NK-92 (cell line): ENCODE measurements at regions not wholly inside any gene's neighbourhood (a gene's known extent, or its start where the extent isn't known, plus 50 kb on each side); places are given as distances from the start of the nearest gene placed in this dataset.

Source experiments
- DNase-seq: peaks from one replicate; lab custom pipeline; 2025; ENCODE audit not compliant: unreplicated experiment; lab: John Stamatoyannopoulos, UW

GRCh38 chr2:2564300-2565078 is 233.4 kb upstream of the MYT1L start:
- no peak for DNase-seq

- no peak for DNase-seq
These were observed 232.3 kb upstream of the MYT1L start for GRCh38 chr2:2563309-2563860.

GRCh38 chr2:2562867-2563266 is 231.8 kb upstream of the MYT1L start:
- no peak for DNase-seq

GRCh38 chr2:2561346-2562095 is 230.4 kb upstream of the MYT1L start:
- DNase-seq = no peak

GRCh38 chr2:2560374-2561015 is 229.4 kb upstream of the MYT1L start:
- DNase-seq = no peak

GRCh38 chr2:2558476-2558875 is 227.4 kb upstream of the MYT1L start:
- no peak for DNase-seq

- DNase-seq = no peak
These were observed 226.4 kb upstream of the MYT1L start for GRCh38 chr2:2557475-2557874.

- no peak for DNase-seq
These were observed 219.8 kb upstream of the MYT1L start for GRCh38 chr2:2550856-2551255.

- no peak for DNase-seq
These were observed 216.8 kb upstream of the MYT1L start for GRCh38 chr2:2547911-2548310.

GRCh38 chr2:2547451-2547850 is 216.4 kb upstream of the MYT1L start:
- DNase-seq = no peak

- DNase-seq = no peak
These were observed 215.0 kb upstream of the MYT1L start for GRCh38 chr2:2546046-2546445.

GRCh38 chr2:2542966-2543611 is 212.0 kb upstream of the MYT1L start:
- DNase-seq = no peak

- no peak for DNase-seq
These were observed 211.2 kb upstream of the MYT1L start for GRCh38 chr2:2542316-2542715.

GRCh38 chr2:2540406-2540805 is 209.3 kb upstream of the MYT1L start:
- DNase-seq = no peak

GRCh38 chr2:2536416-2537056 is 205.5 kb upstream of the MYT1L start:
- DNase-seq = no peak

- DNase-seq = no peak
These were observed 199.3 kb upstream of the MYT1L start for GRCh38 chr2:2530334-2530733.

- DNase-seq = no peak
These were observed 197.8 kb upstream of the MYT1L start for GRCh38 chr2:2528846-2529245.

- DNase-seq = no peak
These were observed 196.1 kb upstream of the MYT1L start for GRCh38 chr2:2527148-2527547.

- no peak for DNase-seq
These were observed 193.4 kb upstream of the MYT1L start for GRCh38 chr2:2524348-2524941.
